ENCODE measurements at regions not wholly inside any gene's neighbourhood (a gene's known extent, or its start where the extent isn't known, plus 50 kb on each side); places are given as distances from the start of the nearest gene placed in this dataset.

GRCh38 chr13:42474954-42475353 lies 99.0 kb upstream of the TNFSF11 start:
- TF ChIP-seq CTCF (IDR thresholded peaks at IDR 0.05; ENCODE audit: poor library complexity, severe bottlenecking) (no peak), EZH2 (IDR thresholded peaks at IDR 0.05; ENCODE audit: borderline replicate concordance, insufficient read depth, low read length, poor library complexity, severe bottlenecking) (no peak)

Measured in neural cell (in vitro differentiated cells).